ENCODE measurements at regions not wholly inside any gene's neighbourhood (a gene's known extent, or its start where the extent isn't known, plus 50 kb on each side); places are given as distances from the start of the nearest gene placed in this dataset.

DNA sequence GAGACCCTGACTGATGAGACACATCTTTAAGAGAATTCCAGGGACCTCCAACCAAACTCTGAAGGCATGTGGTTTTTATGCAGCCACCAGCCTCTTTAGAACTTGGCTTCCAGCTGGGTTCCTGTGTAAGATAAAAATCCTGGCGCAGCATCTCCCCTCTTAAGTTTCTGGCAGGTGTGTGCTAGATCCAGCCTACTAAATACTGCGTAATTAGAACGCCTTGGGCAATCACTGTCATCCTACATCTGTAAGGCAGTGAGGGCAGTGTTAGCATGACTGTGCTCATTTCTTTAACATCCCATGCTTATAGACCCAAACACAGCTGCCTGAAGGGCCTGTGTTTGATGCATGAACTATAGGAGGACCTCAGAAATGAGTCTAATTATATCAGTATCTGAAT, 173.5 kb upstream of the OBI1 start:
- ATAC-seq (ENCODE audit: poor library complexity) (no peak), DNase-seq (no peak)
- intact Hi-C loops (cut with DNase I), result no loop called here

DNA sequence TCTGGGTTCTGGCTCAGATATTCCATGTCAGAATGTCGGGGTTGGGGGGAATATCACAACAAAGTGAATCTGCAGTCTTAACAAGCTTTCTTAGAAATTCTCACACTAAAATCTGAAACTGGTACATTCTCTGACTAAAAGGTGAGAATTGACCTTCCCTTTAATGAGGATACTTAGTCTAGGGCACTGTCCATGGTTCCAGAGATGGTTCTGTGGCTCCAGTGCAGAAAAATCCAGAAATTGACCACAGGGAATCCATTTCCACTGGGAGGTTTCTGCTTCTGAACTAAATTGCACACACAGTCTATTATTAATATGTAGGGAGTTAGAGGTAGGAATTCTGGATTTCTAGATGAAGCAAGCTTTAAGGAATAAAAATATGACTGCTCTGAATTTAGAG, 171.6 kb upstream of the OBI1 start:
- intact Hi-C loops (cut with DNase I), result no loop called here
- ATAC-seq (ENCODE audit: poor library complexity) (no peak), DNase-seq (no peak)

DNA sequence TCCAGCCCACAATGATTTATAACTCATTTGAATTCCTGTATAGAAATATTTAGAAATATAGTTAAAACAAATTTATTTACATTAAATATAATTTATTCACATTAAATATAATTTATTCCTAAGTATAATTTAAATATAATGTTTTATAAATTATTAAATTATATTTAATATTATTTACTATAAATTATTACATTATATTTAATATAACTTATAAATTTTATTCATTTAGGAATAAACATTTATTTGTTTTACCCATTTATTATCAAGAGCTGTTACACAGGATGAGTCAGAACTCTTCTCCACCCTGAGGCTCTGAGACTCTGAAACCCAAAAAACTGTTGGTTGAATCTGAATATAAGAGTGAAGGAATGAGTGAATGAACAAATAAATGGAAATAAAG, 170.9 kb upstream of the OBI1 start:
- intact Hi-C loops (cut with DNase I), result no loop called here
- ATAC-seq (ENCODE audit: poor library complexity) (no peak), DNase-seq (no peak)

DNA sequence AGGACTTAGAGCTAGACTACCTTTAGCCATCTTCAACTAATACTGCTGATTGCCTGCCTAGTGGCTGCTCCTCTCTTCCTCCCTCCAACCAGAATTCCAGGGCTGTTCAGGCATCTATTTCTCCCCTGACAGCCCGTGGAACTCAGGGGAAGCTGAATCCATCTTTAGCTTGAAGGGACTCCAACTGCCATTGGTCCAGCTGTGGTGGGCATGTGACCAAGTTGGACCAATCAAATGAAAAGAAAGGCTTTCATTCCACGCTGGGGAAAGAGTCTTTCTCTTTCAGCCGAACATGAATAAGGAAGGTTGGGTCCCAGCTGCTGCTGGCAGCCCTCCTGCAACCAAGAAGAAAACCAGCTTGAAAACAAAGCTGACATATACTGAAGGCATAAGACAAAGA, 168.5 kb upstream of the OBI1 start:
- DNase-seq, result no peak
- no peak for ATAC-seq (ENCODE audit: poor library complexity)
- intact Hi-C loops (cut with DNase I), result no loop called here

DNA sequence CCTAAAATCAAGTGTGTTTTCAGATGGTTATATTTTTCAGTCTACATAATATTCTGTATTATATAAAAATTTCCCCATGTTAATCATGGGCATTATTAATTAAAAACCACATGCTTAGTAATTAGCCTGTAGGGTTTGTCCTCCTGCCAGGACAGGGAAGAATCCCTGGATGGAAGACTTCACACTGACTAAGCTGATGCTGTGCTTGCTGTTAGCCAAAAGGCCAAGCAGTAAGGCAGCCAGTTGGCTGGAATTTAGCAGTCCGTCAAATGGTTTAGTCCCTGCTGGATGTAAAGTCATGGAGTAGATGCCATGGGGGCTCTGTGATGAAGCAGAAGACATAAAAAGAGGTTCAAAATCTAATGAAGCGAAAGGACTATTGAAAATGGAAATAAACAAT, 168.0 kb upstream of the OBI1 start:
- no peak for DNase-seq
- no peak for ATAC-seq (ENCODE audit: poor library complexity)
- intact Hi-C loops (cut with DNase I), result no loop called here

DNA sequence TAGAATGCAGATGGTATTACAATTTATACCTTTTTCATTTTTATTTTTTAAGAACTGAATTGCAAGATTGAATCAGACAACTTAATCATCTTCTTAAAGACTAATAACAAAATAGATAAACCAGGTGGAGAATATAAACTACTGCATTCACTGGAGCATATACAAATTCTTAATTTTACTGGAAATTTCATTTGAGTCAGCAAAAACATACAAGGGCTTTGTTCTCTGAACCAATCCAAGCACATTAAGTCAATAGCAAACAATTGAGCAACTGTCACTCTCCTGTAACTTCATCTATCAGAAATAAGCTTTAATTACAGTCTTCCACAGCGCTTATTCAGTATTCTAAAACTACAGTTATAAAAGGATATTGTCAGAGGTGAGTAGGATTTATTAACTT, 167.4 kb upstream of the OBI1 start:
- DNase-seq, result no peak
- intact Hi-C loops (cut with DNase I), result no loop called here
- no peak for ATAC-seq (ENCODE audit: poor library complexity)

DNA sequence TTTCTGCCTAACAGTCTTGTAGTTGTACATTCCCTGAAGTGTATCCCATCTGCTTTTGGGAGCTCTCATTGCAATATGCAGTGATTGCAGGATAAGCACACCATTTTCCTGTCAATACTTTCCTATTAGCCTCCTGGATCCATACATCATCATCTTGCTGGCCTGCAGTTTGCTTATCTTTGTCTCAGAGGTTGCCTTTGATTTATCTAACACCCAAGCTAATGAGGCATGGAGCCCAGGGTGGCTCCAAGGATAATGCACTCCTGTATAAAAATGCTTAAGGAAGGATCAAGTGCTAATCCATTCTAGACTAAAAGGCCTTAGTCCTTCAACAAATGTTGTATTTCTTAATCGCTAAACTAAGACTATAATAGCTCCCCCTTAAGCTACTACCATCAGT, 161.6 kb upstream of the OBI1 start:
- intact Hi-C loops (cut with DNase I), result no loop called here

DNA sequence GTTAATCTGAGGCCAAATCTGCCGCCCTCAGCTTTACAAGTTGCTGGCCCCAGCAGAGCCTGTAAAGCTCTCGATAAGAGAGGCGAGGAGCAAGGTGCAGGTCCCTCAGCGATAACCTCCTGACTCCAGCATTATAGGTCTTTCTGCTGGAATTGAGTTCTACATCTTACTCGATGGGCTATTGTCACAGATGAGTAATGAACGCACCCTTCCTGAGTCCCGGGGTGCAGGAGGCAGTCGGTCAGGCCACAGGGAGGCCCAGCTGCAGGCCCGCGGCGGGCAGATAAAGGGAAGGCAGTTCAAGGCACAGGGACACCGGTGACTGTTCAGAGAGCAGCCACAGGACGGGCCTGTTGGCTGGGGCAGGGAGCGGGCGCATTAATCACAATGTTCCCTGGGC, 157.6 kb upstream of the OBI1 start:
- DNase-seq (no peak), ATAC-seq (ENCODE audit: poor library complexity) (no peak)
- intact Hi-C loops (cut with DNase I), result no loop called here

More for the DNA sequence above, 161.6 kb upstream of the OBI1 start:
- no peak for DNase-seq
- ATAC-seq (ENCODE audit: poor library complexity), result no peak

DNA sequence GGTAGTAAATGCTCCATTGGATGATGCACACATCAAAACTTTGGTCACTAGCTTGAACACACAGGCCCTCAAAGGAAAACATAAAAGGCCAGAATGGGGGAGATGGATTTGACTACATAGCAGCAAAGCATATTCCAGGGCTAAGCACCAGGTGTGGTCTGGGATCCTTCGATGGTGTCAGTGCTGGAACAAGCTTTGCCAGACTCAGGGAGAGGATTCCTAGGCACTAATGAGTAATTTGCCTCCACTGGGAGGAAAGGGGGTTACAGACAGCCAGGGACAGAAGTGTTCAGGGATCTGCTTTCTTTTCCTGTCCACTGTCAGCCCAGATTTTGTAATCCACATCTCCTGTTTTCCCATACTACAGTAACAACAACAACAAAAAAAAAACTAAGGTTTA, 157.2 kb upstream of the OBI1 start:
- no peak for DNase-seq
- no peak for ATAC-seq (ENCODE audit: poor library complexity)
- intact Hi-C loops (cut with DNase I), result no loop called here

DNA sequence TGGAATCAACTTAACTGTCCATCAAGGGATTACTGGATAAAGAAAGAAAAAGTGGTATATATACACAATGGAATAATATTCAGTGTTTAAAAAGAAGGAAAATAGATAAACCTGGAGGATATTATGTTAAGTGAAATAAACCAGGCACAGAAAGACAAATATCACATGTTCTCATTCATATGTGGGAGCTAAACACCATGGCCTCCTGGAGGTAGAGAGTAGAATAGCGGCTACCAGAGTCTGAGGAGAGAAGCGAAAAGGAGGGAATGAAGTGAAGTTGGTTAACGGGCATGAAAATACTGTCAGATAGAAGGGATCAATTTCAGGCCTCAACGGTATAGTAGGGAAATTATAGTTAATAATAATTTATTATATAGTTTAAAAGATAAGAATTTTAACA, 147.5 kb upstream of the OBI1 start:
- ATAC-seq (ENCODE audit: poor library complexity) (no peak), DNase-seq (no peak)
- intact Hi-C loops (cut with DNase I), result no loop called here

DNA sequence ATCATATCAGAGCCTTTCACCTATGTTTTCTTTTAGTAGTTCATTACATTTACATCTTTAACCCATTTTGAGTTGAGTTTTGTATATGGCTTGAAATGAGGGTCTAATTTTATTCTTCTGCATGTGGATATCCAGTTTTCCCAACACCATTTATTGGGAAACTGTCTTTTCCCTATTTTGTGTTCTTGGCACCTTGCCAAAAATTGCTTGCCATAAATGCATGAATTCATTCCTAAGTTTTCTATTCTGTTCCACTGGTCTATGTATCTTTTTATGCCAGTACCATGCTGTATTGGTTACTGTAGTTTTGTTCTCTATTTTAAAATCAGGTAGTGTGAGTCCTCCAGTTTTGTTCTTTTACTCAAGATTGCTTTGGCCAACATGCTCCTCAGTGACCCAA, 144.0 kb upstream of the OBI1 start:
- ATAC-seq (ENCODE audit: poor library complexity), result no peak
- DNase-seq, result no peak
- intact Hi-C loops (cut with DNase I), result no loop called here

DNA sequence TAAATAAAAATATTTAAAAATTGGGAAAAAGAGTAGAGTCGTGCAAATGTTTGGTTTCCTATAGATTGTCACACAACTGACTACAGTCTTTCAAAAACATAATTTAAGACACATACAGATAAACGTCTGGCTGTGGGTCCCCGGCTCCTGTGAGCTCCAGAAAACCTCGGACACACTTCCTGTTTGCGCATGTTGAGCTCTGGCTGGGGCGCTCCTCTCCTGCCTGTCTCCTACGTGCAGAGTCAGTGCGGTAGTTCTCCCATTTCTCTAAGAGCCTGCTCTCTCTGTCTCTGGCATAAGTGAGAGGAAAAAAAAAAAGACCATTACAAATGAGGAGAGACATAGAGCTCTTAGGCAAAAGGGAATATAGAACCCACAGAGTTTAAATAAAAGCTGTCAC, 128.2 kb upstream of the OBI1 start:
- ATAC-seq (ENCODE audit: poor library complexity) (no peak), DNase-seq (no peak)
- intact Hi-C loops (cut with DNase I), result no loop called here

DNA sequence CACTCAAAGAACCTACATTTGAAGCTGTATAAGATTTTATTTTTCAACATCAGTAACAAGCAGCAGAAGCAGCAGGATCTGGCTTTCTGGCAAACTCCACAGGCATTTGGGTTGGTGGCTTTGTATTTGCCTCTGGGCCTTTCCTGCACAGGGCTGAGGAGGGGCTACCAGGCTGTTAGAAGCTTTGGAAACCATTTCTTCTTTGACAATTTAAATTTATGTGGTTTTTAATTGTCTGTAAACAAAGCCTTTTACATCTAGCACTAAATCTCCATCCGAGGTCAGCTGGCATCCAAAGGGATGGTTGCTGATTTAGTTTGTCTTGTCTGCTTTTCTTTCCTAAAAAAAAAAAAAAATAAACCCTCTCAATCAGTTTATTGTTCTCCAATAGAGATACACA, 127.5 kb upstream of the OBI1 start:
- ATAC-seq (ENCODE audit: poor library complexity), result no peak
- intact Hi-C loops (cut with DNase I), result no loop called here
- DNase-seq, result no peak

DNA sequence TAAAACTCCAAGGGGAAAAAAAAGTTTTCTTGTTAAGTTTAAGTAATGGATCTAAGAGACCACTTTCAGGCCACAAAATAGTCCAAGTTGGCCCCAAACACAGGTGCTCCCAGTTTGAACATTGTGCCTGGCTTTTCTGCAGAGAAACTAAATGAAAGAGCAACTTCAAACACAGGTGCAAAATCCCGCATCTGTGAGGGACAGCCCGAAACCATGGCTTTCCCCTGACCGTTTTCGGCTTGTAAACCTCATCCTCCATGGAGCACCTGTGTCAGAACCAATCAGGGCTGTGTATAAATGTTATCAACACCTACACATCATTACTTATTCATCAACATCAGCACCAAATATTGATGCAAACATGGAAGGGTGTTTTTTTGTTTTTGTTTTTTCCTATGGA, 126.8 kb upstream of the OBI1 start:
- no peak for ATAC-seq (ENCODE audit: poor library complexity)
- no peak for DNase-seq
- intact Hi-C loops (cut with DNase I), result no loop called here

DNA sequence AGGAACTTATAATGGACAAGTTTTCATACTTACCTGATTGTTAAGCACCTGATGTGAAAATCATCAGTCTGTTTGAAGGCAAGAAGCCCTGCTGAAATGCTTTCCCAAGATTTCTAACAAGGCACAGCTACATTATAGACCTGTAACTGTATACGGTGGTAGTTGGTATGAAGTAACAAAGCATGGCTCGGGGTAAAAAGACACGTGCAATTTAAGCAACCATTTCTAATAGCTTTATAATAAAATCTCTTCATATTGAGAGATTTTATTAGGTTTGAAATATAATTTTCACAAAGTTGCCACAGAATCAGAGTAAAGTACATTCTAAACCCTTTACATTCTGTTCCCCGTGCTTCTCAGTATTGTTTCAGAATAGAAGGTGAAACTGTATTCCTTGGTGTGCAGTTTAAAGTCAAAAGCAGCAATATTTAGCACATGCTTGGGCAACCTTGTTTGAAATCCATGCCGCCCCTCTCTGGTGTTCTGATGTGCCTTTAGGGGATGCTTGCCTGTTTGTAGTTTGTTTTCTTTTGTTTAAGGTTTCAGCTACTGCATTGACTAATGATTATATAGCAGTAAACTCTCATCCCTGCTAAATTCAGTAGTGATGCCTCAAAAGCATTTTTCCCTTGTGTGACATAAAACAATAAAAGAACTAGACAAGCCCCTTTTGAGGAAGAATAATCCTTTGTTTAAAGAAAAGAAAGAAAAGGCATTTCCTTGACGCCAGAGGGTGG, 125.2 kb upstream of the OBI1 start:
- intact Hi-C loops (cut with DNase I), result no loop called here

DNA sequence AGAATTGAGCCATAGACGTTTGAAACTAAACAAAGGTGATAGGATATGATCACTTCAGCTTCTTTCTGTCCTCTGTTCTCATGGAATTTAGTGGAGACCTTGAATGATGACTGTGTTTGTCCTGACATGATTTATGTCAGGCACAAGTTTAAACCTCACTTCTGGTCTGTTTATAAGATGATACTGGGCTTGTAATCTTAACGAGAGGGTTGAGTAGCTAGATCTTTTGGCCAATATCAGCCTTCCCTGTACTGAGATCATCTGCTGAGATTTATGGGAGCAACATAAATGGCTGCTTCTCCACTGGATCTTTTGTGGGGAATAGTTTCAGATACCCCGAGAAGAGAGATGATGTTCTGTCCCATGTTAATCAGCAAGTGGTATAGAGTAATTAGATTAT, 121.8 kb upstream of the OBI1 start:
- intact Hi-C loops (cut with DNase I), result no loop called here
- no peak for ATAC-seq (ENCODE audit: poor library complexity)
- no peak for DNase-seq

More for the DNA sequence above, 125.2 kb upstream of the OBI1 start:
- DNase-seq, result no peak
- ATAC-seq (ENCODE audit: poor library complexity), result no peak

DNA sequence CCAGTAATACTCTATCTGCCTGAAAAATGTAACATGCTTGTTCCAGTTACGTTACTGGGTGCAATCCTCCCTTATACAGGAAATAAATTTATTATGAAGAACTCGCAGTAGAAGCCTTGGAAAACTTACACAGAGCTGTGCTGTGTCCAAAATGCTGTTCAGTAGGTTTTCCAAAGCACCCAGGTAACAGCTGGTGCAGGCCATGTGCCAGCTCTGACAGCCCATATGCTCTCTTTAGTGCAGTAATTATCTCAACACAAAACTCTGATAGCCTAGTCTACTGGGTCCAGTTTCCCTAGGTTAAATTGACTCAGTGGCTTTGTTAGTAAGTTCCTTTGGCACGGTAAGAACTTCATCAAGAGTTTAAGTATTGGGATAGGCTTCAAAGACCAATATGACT, 120.7 kb upstream of the OBI1 start:
- ATAC-seq (ENCODE audit: poor library complexity) (no peak), DNase-seq (no peak)
- intact Hi-C loops (cut with DNase I), result no loop called here

DNA sequence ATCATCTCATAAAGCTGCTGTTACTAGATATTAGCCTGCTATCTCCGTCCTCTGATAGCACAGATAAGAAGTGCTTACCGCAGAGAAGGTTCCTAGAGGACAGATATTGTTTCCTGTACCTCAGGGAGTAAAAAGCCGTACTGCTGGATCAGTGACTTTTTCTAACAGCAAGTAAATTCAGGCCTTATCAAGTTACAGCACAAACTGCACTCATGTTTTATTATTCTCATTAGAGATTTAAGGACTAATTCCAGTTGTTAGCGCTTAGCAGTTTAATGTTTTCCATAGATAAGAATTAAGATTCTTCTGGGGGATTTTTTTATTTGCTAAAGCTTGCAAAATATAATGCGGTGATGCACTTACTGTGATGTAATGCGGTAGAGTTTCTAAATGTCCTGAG, 119.0 kb upstream of the OBI1 start:
- DNase-seq, result no peak
- ATAC-seq (ENCODE audit: poor library complexity), result no peak
- intact Hi-C loops (cut with DNase I), result no loop called here

DNA sequence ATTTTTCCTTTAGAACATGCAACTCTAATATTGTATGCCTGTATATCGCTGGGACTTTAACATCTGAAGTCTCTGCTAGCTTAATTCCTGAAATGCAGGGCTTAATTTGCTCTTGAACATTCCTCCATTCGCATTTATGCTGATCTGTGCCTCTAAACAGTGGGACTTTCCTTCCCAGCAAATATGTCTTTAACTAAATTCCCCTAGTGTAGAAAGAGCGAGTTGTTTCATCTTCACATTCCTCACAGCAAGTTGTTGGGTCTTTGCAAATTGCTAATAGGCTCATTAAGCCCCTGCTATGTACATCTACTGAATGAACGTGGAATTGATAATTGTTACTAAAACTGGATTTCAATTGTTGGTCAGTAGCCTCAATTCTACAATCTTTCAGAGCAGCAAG, 118.4 kb upstream of the OBI1 start:
- ATAC-seq (ENCODE audit: poor library complexity), result no peak
- intact Hi-C loops (cut with DNase I), result no loop called here
- no peak for DNase-seq

DNA sequence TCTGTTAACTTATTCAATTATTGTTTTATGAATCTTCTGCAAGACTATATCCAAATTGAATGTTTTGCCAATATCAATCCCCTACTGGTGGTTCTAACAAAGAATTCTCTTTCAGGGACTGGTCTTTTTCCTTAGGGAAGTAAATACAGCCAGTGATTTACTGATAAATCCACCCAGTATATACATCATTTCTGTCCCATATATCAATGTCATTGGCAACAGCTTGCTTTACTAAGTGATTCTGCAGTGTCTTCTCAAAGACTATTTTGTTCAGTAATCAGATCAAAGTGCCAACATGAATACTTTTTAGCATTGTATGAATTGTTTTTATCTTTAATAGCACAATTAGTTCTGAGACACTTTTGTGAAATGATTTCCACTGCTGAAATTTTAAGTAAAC, 114.0 kb upstream of the OBI1 start:
- intact Hi-C loops (cut with DNase I), result no loop called here
- ATAC-seq (ENCODE audit: poor library complexity), result no peak
- no peak for DNase-seq

DNA sequence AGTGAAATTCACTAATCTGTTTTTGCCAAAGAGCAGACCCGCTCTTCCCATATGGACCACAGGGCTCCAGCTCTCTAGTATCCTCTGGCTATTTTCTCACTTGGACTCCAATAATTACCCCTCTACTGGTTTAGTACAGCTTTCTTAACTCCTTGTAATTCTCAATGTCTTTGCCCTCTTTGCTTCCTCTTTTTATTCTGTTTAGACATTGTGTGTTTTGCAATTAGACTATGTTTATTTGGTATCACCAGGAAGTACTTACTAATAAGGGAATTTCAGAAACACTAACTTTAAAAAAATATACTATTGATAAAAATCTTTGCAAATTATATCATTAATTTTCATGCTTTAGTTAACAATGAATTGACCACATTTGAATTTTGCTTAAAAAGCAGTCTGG, 111.6 kb upstream of the OBI1 start:
- intact Hi-C loops (cut with DNase I), result no loop called here
- ATAC-seq (ENCODE audit: poor library complexity) (no peak), DNase-seq (no peak)
